ENCODE measurements at regions not wholly inside any gene's neighbourhood (a gene's known extent, or its start where the extent isn't known, plus 50 kb on each side); places are given as distances from the start of the nearest gene placed in this dataset.

GRCh38 chr14:71209888-71210287 lies 302.6 kb downstream of the PCNX1 start:
- Histone ChIP-seq H3K27me3 (no peaks in the 10 kb centered on the region), H3K4me3 (no peak overlapping the region), H3K36me3 (no peaks in the 10 kb centered on the region), H3K27ac (no peak overlapping the region), H3K4me1 (peaks cover 0 to 3% (median 0%) of the 10 kb centered on the region in 4 donors), H3K9me3 (no peaks in the 10 kb centered on the region)
- DNase-seq, result no peak
- intact Hi-C loops (cut with DNase I; ENCODE audit: low total_unique reads), result no loop called here
- 78 to 84% (median 82%) methylated on average over 6 of the region's 6 CpGs for WGBS, 5 donors
- TF ChIP-seq CTCF (IDR thresholded peaks at IDR 0.05) (no peak), POLR2AphosphoS5 (IDR thresholded peaks at IDR 0.05) (no peak)

- 88 to 94% (median 93%) methylated on average over 1 to 5 of the region's 5 CpGs for WGBS, 5 donors
- Histone ChIP-seq H3K4me3 (no peak overlapping the region), H3K4me1 (peaks cover 0 to 3% (median 0%) of the 10 kb centered on the region in 4 donors), H3K9me3 (no peaks in the 10 kb centered on the region), H3K27ac (no peak overlapping the region), H3K36me3 (no peaks in the 10 kb centered on the region), H3K27me3 (no peaks in the 10 kb centered on the region)
- no peak for DNase-seq
- TF ChIP-seq POLR2AphosphoS5 (IDR thresholded peaks at IDR 0.05) (no peak), EP300 (IDR thresholded peaks at IDR 0.05) (no peak)
- intact Hi-C loops (cut with DNase I; ENCODE audit: low total_unique reads), result no loop called here
These were observed 304.8 kb downstream of the PCNX1 start for GRCh38 chr14:71212093-71212492.

GRCh38 chr14:71212683-71213107 lies 305.4 kb downstream of the PCNX1 start:
- Histone ChIP-seq H3K36me3 (no peaks in the 10 kb centered on the region), H3K27me3 (no peaks in the 10 kb centered on the region), H3K9me3 (peaks cover 0 to 2% (median 0%) of the 10 kb centered on the region in 4 donors), H3K4me3 (no peak overlapping the region), H3K4me1 (peaks cover 0 to 3% (median 0%) of the 10 kb centered on the region in 4 donors), H3K27ac (no peak overlapping the region)
- DNase-seq, result no peak
- TF ChIP-seq POLR2A (IDR thresholded peaks at IDR 0.05) (no peak), POLR2AphosphoS5 (IDR thresholded peaks at IDR 0.05) (no peak), EP300 (IDR thresholded peaks at IDR 0.05) (no peak), CTCF (IDR thresholded peaks at IDR 0.05) (no peak)
- WGBS, 5 donors, result 66 to 84% (median 78%) methylated on average over 9 to 10 of the region's 10 CpGs
- intact Hi-C loops (cut with DNase I; ENCODE audit: low total_unique reads), result no loop called here

- intact Hi-C loops (cut with DNase I; ENCODE audit: low total_unique reads), result no loop called here
- TF ChIP-seq EP300 (IDR thresholded peaks at IDR 0.05), result no peak
- TF ChIP-seq CTCF (IDR thresholded peaks at IDR 0.05), result no peak
- no peak for TF ChIP-seq POLR2A (IDR thresholded peaks at IDR 0.05)
- TF ChIP-seq POLR2AphosphoS5 (IDR thresholded peaks at IDR 0.05), result no peak
- no peak for DNase-seq
- peaks cover 0 to 3% (median 0%) of the 10 kb centered on the region in 4 donors for H3K4me1 ChIP-seq
- no peaks in the 10 kb centered on the region for H3K27me3 ChIP-seq
- H3K36me3 ChIP-seq, result no peaks in the 10 kb centered on the region
- H3K4me3 ChIP-seq, result no peak overlapping the region
- WGBS, 5 donors, result 34 to 60% (median 38%) methylated on average over 2 of the region's 2 CpGs
- peaks cover 0 to 3% (median 0%) of the 10 kb centered on the region in 4 donors for H3K9me3 ChIP-seq
- no peak overlapping the region for H3K27ac ChIP-seq
These were observed 307.0 kb downstream of the PCNX1 start for GRCh38 chr14:71214241-71214640.

GRCh38 chr14:71220462-71220861 lies 313.2 kb downstream of the PCNX1 start:
- no peak for DNase-seq
- no peaks in the 10 kb centered on the region for H3K36me3 ChIP-seq
- no peaks in the 10 kb centered on the region for H3K4me1 ChIP-seq
- H3K4me3 ChIP-seq, result no peak overlapping the region
- WGBS, 5 donors, result 20 to 48% (median 41%) methylated on average over 4 of the region's 4 CpGs
- peaks cover 0 to 3% (median 0%) of the 10 kb centered on the region in 4 donors for H3K9me3 ChIP-seq
- H3K27ac ChIP-seq, result no peak overlapping the region
- TF ChIP-seq EP300 (IDR thresholded peaks at IDR 0.05) (no peak), POLR2AphosphoS5 (IDR thresholded peaks at IDR 0.05) (no peak), CTCF (IDR thresholded peaks at IDR 0.05) (no peak), POLR2A (IDR thresholded peaks at IDR 0.05) (no peak)
- no peaks in the 10 kb centered on the region for H3K27me3 ChIP-seq
- intact Hi-C loops (cut with DNase I; ENCODE audit: low total_unique reads), result no loop called here

Data from stomach (tissue), 8 donors.